ENCODE measurements at regions not wholly inside any gene's neighbourhood (a gene's known extent, or its start where the extent isn't known, plus 50 kb on each side); places are given as distances from the start of the nearest gene placed in this dataset.

DNA sequence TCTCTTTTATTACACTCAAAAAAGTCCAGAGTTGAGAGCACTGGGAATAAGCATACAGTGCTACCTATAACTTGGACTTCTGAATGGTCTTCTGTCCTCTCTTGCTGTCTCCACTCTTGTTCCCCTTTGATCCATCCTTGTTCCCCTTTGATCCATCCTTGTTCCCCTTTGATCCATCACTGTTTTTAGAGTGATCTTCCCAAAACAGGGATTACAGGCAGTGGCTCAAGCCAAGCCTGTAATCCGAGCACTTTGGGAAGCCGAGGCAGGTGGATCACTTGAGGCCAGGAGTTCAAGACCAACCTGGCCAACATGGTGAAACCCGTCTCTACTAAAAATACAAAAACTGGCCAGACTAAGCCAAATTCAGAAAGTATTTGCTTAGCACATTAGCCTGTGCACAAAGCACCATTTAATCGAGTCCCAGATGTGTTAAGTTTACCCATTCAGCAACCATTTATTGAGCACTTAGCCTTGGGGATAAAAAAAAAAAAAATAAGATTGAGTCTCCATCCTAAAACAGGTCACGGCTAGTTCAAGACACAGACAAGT, 65.0 kb upstream of the NHSL1 start:
- no peaks in the 10 kb centered on the region for H3K36me3 ChIP-seq (ENCODE audit: control insufficient read depth in 2 of 2, insufficient read depth in 1 of 2, low read length in 2 of 2)
- no peaks in the 10 kb centered on the region for H3K9me3 ChIP-seq (ENCODE audit: control insufficient read depth, insufficient read depth, low read depth, low read length)
- ChIA-PET CTCF (interaction anchor here (0.9 kb wide), 1 partner anchor 43 kb away, joined by 3 read pairs; no protein-coding TSS in a partner anchor), POLR2A (no interaction called here)
- H3K4me3 ChIP-seq (ENCODE audit: low read depth, low read length), result no peak overlapping the region
- TF ChIP-seq ZBTB7A (tag by site-specific recombination; IDR thresholded peaks at IDR 0.05; ENCODE audit: low read depth) (no peak), ZEB2 (tag by site-specific recombination; IDR thresholded peaks at IDR 0.05) (no peak), MEIS1 (CRISPR knock-in tag; IDR thresholded peaks at IDR 0.05; ENCODE audit: borderline replicate concordance) (no peak), SCRT2 (tag by site-specific recombination; IDR thresholded peaks at IDR 0.05) (no peak), ZNF311 (tag by site-specific recombination; IDR thresholded peaks at IDR 0.05; ENCODE audit: borderline replicate concordance) (no peak), ZBTB48 (tag by site-specific recombination; IDR thresholded peaks at IDR 0.05) (no peak), ZNF394 (tag by site-specific recombination; IDR thresholded peaks at IDR 0.05; ENCODE audit: borderline replicate concordance) (no peak), ZNF777 (tag by site-specific recombination; IDR thresholded peaks at IDR 0.05; ENCODE audit: borderline replicate concordance) (no peak), IKZF3 (tag by site-specific recombination; IDR thresholded peaks at IDR 0.05) (no peak), TCF7L2 (IDR thresholded peaks at IDR 0.05; ENCODE audit: borderline replicate concordance, low read depth, low read length) (no peak), SALL2 (tag by site-specific recombination; IDR thresholded peaks at IDR 0.05; ENCODE audit: borderline replicate concordance) (no peak), ZNF221 (tag by site-specific recombination; IDR thresholded peaks at IDR 0.05; ENCODE audit: borderline replicate concordance) (no peak), ZNF660 (tag by site-specific recombination; IDR thresholded peaks at IDR 0.05) (no peak)
- TF ChIP-seq, protein P1, sequence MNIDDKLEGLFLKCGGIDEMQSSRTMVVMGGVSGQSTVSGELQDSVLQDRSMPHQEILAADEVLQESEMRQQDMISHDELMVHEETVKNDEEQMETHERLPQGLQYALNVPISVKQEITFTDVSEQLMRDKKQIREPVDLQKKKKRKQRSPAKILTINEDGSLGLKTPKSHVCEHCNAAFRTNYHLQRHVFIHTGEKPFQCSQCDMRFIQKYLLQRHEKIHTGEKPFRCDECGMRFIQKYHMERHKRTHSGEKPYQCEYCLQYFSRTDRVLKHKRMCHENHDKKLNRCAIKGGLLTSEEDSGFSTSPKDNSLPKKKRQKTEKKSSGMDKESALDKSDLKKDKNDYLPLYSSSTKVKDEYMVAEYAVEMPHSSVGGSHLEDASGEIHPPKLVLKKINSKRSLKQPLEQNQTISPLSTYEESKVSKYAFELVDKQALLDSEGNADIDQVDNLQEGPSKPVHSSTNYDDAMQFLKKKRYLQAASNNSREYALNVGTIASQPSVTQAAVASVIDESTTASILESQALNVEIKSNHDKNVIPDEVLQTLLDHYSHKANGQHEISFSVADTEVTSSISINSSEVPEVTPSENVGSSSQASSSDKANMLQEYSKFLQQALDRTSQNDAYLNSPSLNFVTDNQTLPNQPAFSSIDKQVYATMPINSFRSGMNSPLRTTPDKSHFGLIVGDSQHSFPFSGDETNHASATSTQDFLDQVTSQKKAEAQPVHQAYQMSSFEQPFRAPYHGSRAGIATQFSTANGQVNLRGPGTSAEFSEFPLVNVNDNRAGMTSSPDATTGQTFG (tag by site-specific recombination; IDR thresholded peaks at IDR 0.05; ENCODE audit: borderline replicate concordance), result no peak
- TF ChIP-seq, protein P2, sequence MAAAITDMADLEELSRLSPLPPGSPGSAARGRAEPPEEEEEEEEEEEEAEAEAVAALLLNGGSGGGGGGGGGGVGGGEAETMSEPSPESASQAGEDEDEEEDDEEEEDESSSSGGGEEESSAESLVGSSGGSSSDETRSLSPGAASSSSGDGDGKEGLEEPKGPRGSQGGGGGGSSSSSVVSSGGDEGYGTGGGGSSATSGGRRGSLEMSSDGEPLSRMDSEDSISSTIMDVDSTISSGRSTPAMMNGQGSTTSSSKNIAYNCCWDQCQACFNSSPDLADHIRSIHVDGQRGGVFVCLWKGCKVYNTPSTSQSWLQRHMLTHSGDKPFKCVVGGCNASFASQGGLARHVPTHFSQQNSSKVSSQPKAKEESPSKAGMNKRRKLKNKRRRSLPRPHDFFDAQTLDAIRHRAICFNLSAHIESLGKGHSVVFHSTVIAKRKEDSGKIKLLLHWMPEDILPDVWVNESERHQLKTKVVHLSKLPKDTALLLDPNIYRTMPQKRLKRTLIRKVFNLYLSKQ (tag by site-specific recombination; IDR thresholded peaks at IDR 0.05; ENCODE audit: borderline replicate concordance), result no peak
- TF ChIP-seq, protein P3, sequence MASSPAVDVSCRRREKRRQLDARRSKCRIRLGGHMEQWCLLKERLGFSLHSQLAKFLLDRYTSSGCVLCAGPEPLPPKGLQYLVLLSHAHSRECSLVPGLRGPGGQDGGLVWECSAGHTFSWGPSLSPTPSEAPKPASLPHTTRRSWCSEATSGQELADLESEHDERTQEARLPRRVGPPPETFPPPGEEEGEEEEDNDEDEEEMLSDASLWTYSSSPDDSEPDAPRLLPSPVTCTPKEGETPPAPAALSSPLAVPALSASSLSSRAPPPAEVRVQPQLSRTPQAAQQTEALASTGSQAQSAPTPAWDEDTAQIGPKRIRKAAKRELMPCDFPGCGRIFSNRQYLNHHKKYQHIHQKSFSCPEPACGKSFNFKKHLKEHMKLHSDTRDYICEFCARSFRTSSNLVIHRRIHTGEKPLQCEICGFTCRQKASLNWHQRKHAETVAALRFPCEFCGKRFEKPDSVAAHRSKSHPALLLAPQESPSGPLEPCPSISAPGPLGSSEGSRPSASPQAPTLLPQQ (tag by site-specific recombination; IDR thresholded peaks at IDR 0.05), result no peak
- TF ChIP-seq, protein P4, sequence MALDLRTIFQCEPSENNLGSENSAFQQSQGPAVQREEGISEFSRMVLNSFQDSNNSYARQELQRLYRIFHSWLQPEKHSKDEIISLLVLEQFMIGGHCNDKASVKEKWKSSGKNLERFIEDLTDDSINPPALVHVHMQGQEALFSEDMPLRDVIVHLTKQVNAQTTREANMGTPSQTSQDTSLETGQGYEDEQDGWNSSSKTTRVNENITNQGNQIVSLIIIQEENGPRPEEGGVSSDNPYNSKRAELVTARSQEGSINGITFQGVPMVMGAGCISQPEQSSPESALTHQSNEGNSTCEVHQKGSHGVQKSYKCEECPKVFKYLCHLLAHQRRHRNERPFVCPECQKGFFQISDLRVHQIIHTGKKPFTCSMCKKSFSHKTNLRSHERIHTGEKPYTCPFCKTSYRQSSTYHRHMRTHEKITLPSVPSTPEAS (tag by site-specific recombination; IDR thresholded peaks at IDR 0.05), result no peak
- TF ChIP-seq, protein P5, sequence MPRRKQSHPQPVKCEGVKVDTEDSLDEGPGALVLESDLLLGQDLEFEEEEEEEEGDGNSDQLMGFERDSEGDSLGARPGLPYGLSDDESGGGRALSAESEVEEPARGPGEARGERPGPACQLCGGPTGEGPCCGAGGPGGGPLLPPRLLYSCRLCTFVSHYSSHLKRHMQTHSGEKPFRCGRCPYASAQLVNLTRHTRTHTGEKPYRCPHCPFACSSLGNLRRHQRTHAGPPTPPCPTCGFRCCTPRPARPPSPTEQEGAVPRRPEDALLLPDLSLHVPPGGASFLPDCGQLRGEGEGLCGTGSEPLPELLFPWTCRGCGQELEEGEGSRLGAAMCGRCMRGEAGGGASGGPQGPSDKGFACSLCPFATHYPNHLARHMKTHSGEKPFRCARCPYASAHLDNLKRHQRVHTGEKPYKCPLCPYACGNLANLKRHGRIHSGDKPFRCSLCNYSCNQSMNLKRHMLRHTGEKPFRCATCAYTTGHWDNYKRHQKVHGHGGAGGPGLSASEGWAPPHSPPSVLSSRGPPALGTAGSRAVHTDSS (tag by site-specific recombination; IDR thresholded peaks at IDR 0.05), result no peak
- no peak overlapping the region for H3K27ac ChIP-seq (ENCODE audit: extremely low read depth, low read depth, low read length)
- peaks cover 5% of the 10 kb centered on the region for H3K4me1 ChIP-seq (ENCODE audit: control insufficient read depth, insufficient read depth, low read length)

All from HEK293 (cell line).